ENCODE measurements at regions not wholly inside any gene's neighbourhood (a gene's known extent, or its start where the extent isn't known, plus 50 kb on each side); places are given as distances from the start of the nearest gene placed in this dataset.

DNA sequence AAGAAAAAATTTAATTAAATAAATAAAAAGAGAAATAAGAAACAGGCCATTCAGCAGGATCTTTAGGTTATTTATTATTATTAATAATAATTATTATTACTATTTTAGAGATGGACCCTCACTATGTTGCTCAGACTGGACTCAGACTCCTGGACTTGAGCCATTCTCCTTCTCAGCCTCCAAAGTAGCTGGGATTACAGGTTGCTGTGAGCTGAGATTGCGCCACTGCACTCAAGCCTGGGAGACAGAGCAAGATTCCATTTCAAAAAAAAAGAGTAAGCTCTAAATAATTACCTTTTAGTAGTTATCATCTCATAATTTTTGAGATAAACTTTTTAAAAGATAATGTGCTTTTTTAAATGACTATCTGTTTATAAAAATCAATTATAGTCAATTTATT lies 1102.8 kb upstream of the GJE1 start:
- no peak for DNase-seq

DNA sequence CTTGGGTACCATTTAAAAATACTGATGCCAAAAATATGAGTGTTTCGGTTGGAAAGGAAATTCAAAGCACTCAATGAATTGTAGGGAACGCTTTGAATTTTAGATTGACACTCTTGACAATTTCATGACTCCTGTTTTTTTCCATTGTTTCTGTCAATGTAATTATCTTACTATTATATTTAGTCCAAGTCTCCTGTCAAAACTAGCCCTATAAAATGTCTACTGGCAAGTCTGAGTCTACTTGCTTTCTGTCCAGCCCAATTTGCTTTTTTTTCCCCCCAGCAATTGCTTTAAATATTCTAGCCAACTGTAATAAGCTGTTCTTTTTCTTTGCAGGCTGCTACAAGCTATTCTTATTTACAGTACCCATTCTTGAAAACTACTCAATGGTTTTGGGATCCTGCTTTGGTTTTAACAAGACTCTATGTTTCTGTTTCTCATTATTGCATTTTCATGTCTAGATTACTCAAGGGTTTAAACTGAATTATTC lies 1103.9 kb upstream of the GJE1 start:
- DNase-seq, result no peak

DNA sequence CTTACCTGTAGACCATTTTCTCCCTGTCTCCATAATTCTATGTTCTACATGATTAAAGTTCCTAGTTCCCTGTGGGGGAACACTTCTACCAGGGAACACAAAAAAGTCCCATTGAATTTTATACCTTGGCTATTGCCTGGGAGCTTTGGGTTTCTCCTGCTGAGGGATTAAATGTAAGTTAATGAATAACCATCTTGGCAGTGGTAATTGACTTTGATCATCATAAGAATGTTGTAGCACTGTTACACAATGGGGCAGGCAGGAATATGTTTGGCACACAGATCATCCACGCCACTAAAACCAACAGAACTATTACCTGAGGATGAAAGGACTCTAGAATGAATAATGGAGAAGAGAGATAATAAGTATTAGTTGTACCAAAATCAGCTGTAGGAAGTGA lies 1106.2 kb upstream of the GJE1 start:
- DNase-seq, result no peak

DNA sequence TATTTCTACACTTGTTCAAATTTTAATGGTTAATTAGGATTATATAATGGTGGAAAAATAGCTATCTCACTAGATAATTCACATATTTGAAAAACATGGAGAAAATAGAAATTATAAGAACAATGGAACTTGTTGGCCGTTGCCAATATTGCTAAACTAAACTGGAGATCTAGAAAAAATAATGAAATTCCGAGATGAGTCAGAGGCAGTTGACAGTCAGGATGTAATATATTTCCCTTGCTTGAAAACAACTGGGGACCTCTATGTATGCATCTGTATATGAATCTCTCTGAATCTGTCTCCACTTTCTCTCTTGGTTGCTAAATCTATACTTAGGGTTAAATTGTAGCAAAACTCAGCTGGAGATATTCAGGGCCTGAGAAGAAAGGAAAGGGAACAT lies 1108.2 kb upstream of the GJE1 start:
- DNase-seq, result no peak

- DNase-seq, result no peak
Observed at GRCh38 chr6:141017941-141018340, 1114.8 kb upstream of the GJE1 start.

DNA sequence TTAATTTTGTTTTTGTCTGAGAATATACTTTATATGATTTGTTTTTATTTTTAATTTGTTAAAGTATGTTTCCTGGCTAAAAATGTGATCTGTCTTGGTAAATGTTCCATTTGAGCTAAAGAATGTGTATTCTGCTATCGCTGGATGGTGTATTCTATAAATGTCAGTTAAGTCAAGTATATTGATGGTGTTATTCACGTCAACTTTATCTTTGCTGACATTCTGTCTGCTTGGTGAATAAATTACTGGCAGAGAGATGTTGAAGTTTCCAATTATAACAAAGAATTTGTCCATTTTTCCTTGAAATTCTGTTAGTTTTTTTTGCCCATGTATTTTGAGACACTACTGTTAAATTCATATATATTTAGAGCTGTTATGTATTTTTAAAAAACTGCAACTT lies 1131.8 kb upstream of the GJE1 start:
- DNase-seq, result no peak

DNA sequence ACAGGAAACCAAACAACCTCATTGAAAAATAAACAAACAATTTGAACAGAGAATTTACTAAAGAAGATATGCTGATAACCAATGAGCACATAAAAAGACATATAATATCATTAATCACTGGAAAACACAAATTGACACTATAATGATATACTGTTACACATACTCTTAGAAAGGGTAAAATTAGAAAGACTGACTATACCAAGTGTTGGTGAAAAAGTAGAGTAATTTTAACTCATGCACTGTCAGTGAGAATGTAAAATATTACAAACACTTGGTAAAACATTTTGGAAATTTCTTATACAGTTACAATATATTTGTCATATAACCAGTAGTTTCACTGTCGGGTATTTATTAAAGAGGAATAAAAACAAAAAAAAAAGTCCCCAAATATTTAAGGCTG lies 1139.2 kb upstream of the GJE1 start:
- no peak for DNase-seq

DNA sequence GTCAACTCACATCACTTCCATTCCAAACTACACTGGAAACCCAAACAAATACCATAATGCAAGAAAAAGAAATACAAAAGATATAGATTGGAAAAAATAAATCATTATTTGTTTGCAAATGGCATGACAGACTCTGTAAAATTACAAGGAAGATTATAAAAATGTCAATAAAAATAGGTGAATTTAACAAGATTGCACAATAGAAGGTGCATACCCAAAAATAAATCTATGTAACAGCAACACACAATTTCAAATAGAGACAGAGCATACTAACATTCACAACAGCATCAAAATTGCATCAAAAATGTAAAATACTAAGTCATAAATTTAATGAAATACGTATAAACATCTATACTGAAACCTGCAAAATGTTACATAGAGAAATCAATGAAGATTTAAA lies 1140.0 kb upstream of the GJE1 start:
- no peak for DNase-seq

GRCh38 chr6:140988780-140989179 lies 1143.9 kb upstream of the GJE1 start:
- no peak for DNase-seq

DNA sequence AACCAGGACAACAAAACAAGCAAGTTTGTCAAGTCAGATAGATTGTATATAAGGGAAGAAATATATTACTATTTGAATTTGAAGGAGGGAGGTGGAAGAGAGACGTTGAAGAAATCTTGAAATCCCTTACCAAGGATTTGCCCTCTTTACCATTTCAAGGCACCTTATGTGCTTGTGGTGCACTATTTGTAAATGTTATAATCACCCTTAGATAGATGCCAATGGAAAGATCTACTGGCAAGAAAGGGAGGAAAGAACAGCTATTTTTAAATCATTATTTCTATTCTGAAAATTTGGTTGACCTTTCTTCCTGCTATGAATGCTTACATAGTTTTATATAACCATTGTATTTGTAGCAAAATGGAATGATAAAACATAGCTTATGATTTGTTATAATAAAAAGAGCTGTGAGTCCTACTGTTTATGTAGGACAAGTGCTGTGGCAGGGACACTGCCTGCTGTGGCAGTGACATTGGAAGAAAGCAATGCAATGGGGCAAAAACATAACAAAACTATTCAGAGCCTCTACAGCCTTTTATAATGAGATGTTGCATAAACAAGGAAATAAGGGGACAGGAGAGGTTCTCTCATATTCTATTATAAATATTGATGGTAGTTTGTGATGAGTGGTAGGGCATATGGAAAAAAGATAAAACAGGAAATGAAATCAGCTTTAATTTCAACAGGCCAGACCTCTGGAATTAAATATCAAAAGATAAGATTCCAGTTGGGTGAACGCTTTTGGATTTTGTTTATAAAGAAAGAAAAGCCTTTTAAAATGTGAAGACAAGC lies 1145.2 kb upstream of the GJE1 start:
- DNase-seq, result no peak

GRCh38 chr6:140985679-140986275 lies 1146.9 kb upstream of the GJE1 start:
- no peak for DNase-seq

GRCh38 chr6:140980265-140980887 lies 1152.3 kb upstream of the GJE1 start:
- DNase-seq, result no peak

- DNase-seq, result no peak
Observed at GRCh38 chr6:140979642-140980091, 1153.1 kb upstream of the GJE1 start.

GRCh38 chr6:140977403-140977802 lies 1155.3 kb upstream of the GJE1 start:
- no peak for DNase-seq

DNA sequence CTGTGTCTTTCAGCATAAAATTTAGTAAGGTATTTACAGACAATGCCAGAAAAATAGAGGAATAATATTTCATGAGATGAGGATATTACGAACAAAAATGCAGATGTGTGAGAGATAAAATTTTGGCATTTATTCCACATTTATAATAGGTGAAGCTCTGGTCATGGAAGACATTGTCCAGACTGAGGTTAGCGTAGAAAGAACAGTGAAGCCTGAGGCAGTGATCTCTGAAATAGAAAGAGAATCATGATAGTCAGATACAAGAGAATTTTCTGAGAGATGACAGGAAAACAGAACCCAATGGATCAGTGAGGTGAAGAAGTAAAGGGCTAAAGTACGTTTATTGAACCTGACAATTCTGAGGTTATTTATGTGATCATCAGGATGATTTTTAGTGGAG lies 1155.9 kb upstream of the GJE1 start:
- no peak for DNase-seq

- DNase-seq, result no peak
Observed at GRCh38 chr6:140970485-140970884, 1162.2 kb upstream of the GJE1 start.

DNA sequence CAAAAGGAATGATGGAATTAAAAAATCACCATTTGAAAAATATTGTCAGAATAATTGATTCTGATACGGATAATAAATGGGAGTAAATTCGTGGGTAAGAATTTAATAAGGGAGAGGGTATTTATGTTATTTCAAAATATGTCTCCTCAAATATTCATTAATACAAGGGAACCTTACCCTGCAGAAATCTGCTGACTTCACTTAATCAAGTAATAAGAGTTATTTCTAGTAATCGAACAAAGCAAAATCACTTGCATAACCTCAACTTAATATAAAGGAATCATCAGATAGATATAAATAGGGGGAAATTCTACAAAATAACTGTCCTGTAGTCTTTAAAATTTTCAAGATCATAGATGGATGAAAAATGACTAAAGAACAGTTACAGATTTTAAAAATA lies 1164.7 kb upstream of the GJE1 start:
- DNase-seq, result no peak

GRCh38 chr6:140966676-140967075 lies 1166.0 kb upstream of the GJE1 start:
- DNase-seq, result no peak

DNA sequence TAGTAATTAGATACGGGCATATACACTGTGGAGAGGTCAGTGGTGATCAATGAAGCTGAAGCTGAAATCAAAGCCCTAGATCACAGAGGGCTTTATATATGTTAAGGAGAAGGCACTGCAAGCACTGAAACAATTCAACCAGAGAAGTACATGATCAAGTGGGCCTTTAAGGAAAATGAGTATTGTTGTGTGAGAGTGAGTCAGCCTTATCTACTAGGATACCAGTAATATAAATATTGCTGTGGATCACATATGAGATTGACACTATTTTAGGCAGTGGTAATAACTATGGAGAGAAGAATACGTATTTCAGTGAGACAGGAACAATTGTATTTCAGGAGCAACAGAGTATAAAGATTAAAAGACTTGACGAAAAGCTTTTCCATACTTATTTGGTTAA lies 1172.2 kb upstream of the GJE1 start:
- DNase-seq, result no peak

- no peak for DNase-seq
Observed at GRCh38 chr6:140957386-140957785, 1175.3 kb upstream of the GJE1 start.

DNA sequence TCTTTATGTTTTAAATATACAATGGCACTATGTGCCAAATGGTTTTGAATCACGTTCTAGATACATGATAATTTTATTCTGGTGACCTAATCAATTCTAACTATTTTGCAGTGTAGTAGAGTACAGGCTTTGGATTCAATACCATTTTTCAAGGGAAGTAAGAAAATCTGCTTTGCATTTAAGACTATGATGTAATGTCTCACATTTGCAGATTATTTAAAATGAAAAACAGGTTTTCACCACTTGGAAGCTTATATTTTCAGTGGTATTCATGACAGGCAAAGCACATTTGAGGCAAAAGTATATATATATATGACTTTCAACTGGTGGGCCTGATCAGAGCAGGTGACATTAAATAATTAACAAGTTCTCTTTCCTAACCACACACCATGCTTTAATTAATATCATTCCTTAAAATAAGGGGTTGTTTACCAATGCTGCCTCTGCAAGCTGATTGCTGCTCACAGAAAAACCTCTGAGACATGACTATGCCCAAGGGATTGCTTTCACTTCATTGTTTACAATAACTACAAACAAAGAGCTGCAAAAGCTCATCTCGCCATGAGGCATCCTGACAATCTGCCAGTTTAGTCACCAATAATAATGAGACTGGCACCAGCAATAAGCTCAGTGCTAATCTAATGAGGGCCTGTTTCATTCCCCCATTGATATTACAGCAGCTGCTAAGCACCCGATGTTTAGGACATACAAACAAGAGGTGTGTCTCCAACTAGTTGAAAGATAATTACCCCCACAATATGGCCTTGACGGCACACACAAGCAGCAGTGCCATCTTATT lies 1176.0 kb upstream of the GJE1 start:
- DNase-seq, result no peak

GRCh38 chr6:140940251-140940925 lies 1192.3 kb upstream of the GJE1 start:
- no peak for DNase-seq

- no peak for DNase-seq
Observed at GRCh38 chr6:140932909-140933308, 1199.8 kb upstream of the GJE1 start.
